ENCODE measurements at regions not wholly inside any gene's neighbourhood (a gene's known extent, or its start where the extent isn't known, plus 50 kb on each side); places are given as distances from the start of the nearest gene placed in this dataset.

GRCh38 chr18:27400001-27400400 lies 214.9 kb upstream of the CHST9 start:
- Histone ChIP-seq H3K27me3 (ENCODE audit: control insufficient read depth, insufficient read depth, low read length) (no peaks in the 10 kb centered on the region), H2AFZ (no peak overlapping the region), H3K4me2 (ENCODE audit: low read length) (no peak overlapping the region), H3K9ac (no peak overlapping the region), H3K27ac (no peak overlapping the region), H3K4me3 (ENCODE audit: low read depth, low read length) (no peak overlapping the region), H3K79me2 (no peaks in the 10 kb centered on the region), H3K4me1 (no peaks in the 10 kb centered on the region), H3K36me3 (ENCODE audit: control insufficient read depth, insufficient read depth, low read length) (no peaks in the 10 kb centered on the region), H3K9me3 (ENCODE audit: control insufficient read depth, low read length) (no peaks in the 10 kb centered on the region)
- TF ChIP-seq CTCF (IDR thresholded peaks at IDR 0.05) = no peak

- H3K27me3 ChIP-seq (ENCODE audit: control insufficient read depth, insufficient read depth, low read length) = no peaks in the 10 kb centered on the region
- no peaks in the 10 kb centered on the region for H3K79me2 ChIP-seq
- H3K36me3 ChIP-seq (ENCODE audit: control insufficient read depth, insufficient read depth, low read length) = no peaks in the 10 kb centered on the region
- no peak overlapping the region for H3K4me3 ChIP-seq (ENCODE audit: low read depth, low read length)
- H2AFZ ChIP-seq = no peak overlapping the region
- no peaks in the 10 kb centered on the region for H3K4me1 ChIP-seq
- no peak overlapping the region for H3K4me2 ChIP-seq (ENCODE audit: low read length)
- H3K9ac ChIP-seq = no peak overlapping the region
- H3K27ac ChIP-seq = no peak overlapping the region
- no peaks in the 10 kb centered on the region for H3K9me3 ChIP-seq (ENCODE audit: control insufficient read depth, low read length)
- no peak for TF ChIP-seq CTCF (IDR thresholded peaks at IDR 0.05)
Observed at GRCh38 chr18:27395752-27396151, 210.6 kb upstream of the CHST9 start.

- no peaks in the 10 kb centered on the region for H3K27me3 ChIP-seq (ENCODE audit: control insufficient read depth, insufficient read depth, low read length)
- no peaks in the 10 kb centered on the region for H3K4me1 ChIP-seq
- H3K9me3 ChIP-seq (ENCODE audit: control insufficient read depth, low read length) = no peaks in the 10 kb centered on the region
- H2AFZ ChIP-seq = no peak overlapping the region
- no peak overlapping the region for H3K27ac ChIP-seq
- H3K4me2 ChIP-seq (ENCODE audit: low read length) = no peak overlapping the region
- H3K79me2 ChIP-seq = no peaks in the 10 kb centered on the region
- no peak overlapping the region for H3K9ac ChIP-seq
- no peak overlapping the region for H3K4me3 ChIP-seq (ENCODE audit: low read depth, low read length)
- no peak for TF ChIP-seq CTCF (IDR thresholded peaks at IDR 0.05)
- no peaks in the 10 kb centered on the region for H3K36me3 ChIP-seq (ENCODE audit: control insufficient read depth, insufficient read depth, low read length)
Observed at GRCh38 chr18:27394687-27395086, 209.6 kb upstream of the CHST9 start.

GRCh38 chr18:27382567-27383216 lies 197.6 kb upstream of the CHST9 start:
- no peak overlapping the region for H3K4me2 ChIP-seq (ENCODE audit: low read length)
- no peak overlapping the region for H2AFZ ChIP-seq
- no peak for TF ChIP-seq CTCF (IDR thresholded peaks at IDR 0.05)
- H3K4me3 ChIP-seq (ENCODE audit: low read depth, low read length) = no peak overlapping the region
- no peak overlapping the region for H3K9ac ChIP-seq
- H3K9me3 ChIP-seq (ENCODE audit: control insufficient read depth, low read length) = no peaks in the 10 kb centered on the region
- no peaks in the 10 kb centered on the region for H3K36me3 ChIP-seq (ENCODE audit: control insufficient read depth, insufficient read depth, low read length)
- H3K79me2 ChIP-seq = no peaks in the 10 kb centered on the region
- no peaks in the 10 kb centered on the region for H3K27me3 ChIP-seq (ENCODE audit: control insufficient read depth, insufficient read depth, low read length)
- H3K4me1 ChIP-seq = peaks cover 8% of the 10 kb centered on the region
- no peak overlapping the region for H3K27ac ChIP-seq

- no peak overlapping the region for H3K4me3 ChIP-seq (ENCODE audit: low read depth, low read length)
- H3K4me1 ChIP-seq = peaks cover 8% of the 10 kb centered on the region
- H3K79me2 ChIP-seq = no peaks in the 10 kb centered on the region
- peak overlapping the region; percentile 24 for H2AFZ ChIP-seq
- H3K4me2 ChIP-seq (ENCODE audit: low read length) = no peak overlapping the region
- H3K27me3 ChIP-seq (ENCODE audit: control insufficient read depth, insufficient read depth, low read length) = no peaks in the 10 kb centered on the region
- no peaks in the 10 kb centered on the region for H3K36me3 ChIP-seq (ENCODE audit: control insufficient read depth, insufficient read depth, low read length)
- TF ChIP-seq CTCF (IDR thresholded peaks at IDR 0.05) = no peak
- H3K9me3 ChIP-seq (ENCODE audit: control insufficient read depth, low read length) = no peaks in the 10 kb centered on the region
- H3K27ac ChIP-seq = no peak overlapping the region
- H3K9ac ChIP-seq = no peak overlapping the region
Observed at GRCh38 chr18:27378431-27379095, 193.5 kb upstream of the CHST9 start.

Measured in parathyroid adenoma (tissue), 2 donors.